ENCODE measurements at regions not wholly inside any gene's neighbourhood (a gene's known extent, or its start where the extent isn't known, plus 50 kb on each side); places are given as distances from the start of the nearest gene placed in this dataset.
"Not testable (repeated sequence)": the region's sequence is repeated elsewhere in the genome, so short reads cannot be mapped to it uniquely, and the experiment has no call there.

GRCh38 chr6:26258212-26258977 is 106.6 kb upstream of the BTN3A2 start:
- no peak for DNase-seq (ENCODE audit: low spot score)

- DNase-seq (ENCODE audit: low spot score): no peak
These were observed 104.8 kb upstream of the BTN3A2 start for GRCh38 chr6:26260110-26260637.

DNA sequence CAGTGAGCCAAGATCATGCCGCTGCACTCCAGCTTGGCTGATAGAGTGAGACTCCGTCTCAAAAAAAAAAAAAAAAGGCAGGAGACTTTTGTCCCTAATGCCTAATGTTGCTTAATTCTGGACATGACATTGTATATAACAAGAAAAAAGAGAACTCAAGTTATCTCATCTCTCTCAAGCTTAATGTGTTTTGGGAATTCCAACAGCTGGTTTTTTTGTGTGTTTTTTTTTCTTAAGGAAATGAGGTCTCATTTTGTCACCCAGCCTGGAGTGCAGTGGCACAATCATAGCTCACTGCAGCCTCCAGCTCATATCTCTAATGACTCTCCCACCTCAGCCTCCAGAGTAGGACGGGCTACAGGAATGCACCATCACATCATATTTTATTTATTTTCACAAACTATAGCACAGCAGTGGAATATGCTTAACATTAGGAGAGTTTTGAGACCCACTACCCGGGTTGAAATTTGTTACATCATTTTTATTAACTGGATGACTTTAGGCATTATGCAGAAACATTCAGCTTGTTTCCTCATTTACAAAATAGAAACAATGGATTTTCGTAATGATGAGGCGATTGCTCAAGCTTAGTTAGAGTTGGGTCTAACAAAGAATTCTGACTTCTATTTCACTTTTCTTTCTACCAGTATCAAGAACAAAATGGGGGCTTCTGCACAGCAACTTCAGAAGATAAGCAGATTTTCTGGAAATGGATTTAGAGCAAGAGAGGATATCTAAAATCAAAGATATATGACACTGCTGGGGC is 104.1 kb upstream of the BTN3A2 start:
- DNase-seq (ENCODE audit: low spot score): no peak

- no peak for DNase-seq (ENCODE audit: low spot score)
These were observed 100.5 kb upstream of the BTN3A2 start for GRCh38 chr6:26264547-26264946.

- no peak for DNase-seq (ENCODE audit: low spot score)
These were observed 97.9 kb upstream of the BTN3A2 start for GRCh38 chr6:26267083-26267589.

DNA sequence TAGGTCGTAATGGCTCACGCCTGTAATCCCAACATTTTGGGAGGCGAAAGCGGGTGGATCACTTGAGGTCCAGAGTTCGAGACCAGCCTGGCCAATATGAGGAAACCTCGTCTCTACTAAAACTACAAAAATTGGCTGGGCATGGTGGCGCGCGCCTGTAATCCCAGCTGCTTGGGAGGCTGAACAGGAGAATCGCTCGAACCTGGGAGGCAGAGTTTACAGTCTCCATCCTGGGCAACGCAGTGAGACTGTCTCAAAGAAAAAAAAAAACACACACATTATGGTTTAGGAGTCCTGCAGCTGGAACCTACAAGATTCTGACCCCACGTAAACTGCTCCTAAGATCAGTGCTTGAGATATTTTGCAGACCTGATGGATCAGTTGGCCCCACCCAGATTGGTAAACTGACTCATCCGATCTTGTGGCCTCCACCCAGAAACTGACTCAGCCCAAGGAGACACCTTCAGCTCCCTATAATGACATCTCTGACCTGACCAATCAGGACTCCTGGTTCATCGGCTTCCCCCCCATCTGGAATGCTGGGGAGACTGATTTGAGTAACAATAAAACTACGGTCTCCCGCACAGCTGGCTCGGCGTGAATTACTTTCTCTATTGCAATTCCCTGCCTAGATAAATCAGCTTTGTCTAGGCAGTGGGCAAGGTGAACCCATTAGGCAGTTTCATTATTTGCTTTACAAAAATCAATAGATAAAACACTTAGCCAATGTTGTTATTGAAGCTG is 96.2 kb upstream of the BTN3A2 start:
- peak; percentile 90 for DNase-seq (ENCODE audit: low spot score)

GRCh38 chr6:26269531-26270485 is 95.2 kb upstream of the BTN3A2 start:
- DNase-seq (ENCODE audit: low spot score): peak; percentile 64

- no peak for DNase-seq (ENCODE audit: low spot score)
These were observed 94.5 kb upstream of the BTN3A2 start for GRCh38 chr6:26270486-26270861.

- peak; percentile 97 for DNase-seq (ENCODE audit: low spot score)
These were observed 93.9 kb upstream of the BTN3A2 start for GRCh38 chr6:26270903-26271667.

DNA sequence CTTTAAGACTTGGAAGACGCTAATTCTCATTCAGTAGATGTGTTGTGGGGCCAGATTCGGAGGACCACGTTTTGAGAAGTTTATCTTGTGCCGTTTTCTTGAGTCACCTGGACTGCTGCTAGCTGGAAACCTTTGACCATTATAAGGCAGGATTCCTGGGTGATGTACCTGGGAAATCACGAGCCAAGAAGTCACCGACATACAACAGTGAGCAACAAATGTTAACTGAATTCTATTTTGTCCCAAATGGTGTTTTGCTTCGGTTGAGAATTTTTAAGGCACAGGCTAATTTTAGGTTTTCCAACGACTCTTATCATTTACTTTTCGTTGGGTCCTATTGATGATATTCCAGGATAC is 93.4 kb upstream of the BTN3A2 start:
- DNase-seq (ENCODE audit: low spot score): no peak

DNA sequence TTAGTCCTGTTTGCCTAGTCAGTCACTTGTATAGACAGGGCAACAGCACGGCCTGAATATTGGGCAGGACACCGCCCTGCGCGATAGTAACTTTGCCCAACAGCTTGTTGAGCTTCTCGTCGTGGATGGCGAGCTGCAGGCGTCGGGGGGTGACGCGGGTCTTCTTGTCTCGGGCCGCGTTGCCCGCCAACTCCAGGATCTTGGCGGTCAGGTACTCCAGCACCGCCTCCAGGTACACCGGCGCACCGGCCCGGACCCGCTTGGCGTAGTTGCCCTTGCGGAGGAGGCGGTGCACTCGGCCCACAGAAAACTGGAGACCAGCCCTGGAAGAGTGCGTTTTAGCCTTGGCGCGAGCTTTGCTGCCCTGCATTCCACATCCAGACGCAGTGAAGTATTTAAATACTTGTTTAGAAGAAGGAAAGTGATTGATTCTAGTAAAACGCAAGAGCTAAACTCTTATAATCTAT is 92.8 kb upstream of the BTN3A2 start:
- DNase-seq (ENCODE audit: low spot score): peak; percentile 73

GRCh38 chr6:26273673-26274588 is 91.1 kb upstream of the BTN3A2 start:
- DNase-seq (ENCODE audit: low spot score): no peak

- no peak for DNase-seq (ENCODE audit: low spot score)
These were observed 89.3 kb upstream of the BTN3A2 start for GRCh38 chr6:26275663-26276062.

DNA sequence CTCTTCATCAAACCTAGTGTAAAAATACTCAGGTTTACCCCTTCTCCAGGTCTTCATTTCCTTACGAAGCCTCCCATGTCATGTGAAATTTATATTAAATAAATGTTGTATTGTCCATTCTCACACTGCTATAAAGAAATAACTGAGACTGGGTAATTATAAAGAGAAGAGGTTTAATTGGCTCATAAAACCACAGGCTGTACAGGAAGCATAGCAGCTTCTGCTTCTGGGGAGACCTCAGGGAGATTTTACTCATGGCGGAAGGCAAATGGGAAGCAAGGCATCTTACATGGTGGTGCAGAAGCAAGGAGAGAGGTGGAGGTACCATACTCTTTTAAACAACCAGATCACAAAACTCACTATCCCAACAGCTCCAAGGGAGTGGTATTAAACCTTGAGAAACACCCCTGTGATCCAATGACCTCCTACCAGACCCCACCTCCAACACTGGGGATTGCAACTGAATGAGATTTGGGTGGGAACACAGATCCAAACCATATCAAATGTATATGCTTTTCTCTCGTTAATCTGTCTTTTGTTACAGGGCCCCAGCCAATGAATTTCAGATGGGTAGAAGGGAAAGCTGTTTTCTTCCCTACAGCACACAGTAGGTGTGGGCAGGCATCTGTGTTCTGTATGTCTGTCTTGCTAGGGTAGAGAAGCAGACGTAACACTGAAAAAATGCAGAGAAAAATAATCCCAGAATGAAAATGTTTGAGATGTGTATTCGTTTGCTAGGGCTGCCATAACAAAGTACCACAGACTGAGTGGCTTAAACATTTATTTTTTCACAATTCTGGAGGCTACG is 88.0 kb upstream of the BTN3A2 start:
- DNase-seq (ENCODE audit: low spot score): no peak

DNA sequence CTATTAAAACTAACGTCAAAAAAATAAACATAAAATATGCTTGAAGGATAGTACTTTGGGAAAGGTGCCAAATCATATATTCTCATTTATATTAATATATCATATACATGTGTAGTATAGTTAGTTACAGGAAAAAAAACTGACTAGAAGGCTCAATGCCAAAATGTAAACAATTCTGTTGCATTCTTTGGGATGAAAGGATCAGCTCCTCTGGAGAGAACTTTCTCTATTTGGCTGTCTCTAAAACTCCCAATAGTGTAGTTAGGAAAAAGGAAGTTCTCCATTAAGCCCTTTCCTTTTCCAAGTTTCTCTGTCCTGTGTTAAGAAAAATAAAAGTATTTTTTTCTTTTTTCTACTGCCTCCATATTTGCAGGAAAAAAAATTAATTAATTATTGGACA is 86.5 kb upstream of the BTN3A2 start:
- DNase-seq (ENCODE audit: low spot score): no peak

GRCh38 chr6:26279371-26279770 is 85.6 kb upstream of the BTN3A2 start:
- DNase-seq (ENCODE audit: low spot score): not testable (repeated sequence)

DNA sequence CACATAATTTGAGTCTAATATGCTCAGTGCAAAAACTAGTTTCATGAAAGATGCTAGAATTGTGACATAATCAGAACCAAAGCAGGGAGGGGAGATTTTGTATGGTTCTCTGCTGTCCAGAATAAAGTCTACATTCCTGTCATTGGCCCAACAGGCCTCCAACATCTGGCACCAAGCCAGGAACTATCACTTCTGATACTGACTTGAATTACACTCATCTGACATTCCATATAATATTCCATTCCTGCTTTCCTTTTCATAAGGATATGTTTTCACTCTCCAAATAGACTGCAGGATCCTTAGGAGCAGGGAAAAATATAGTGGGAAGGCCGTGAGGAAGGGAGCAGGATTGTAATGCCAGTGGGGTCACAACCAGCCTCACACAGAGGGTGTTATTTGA is 84.6 kb upstream of the BTN3A2 start:
- DNase-seq (ENCODE audit: low spot score): peak; percentile 43

GRCh38 chr6:26284537-26285142 is 80.4 kb upstream of the BTN3A2 start:
- DNase-seq (ENCODE audit: low spot score): peak; percentile 51

Data from HT-29 (cell line).